Stimulated activated CD4-positive, alpha-beta T cell treated with anti-CD3 and anti-CD28 coated beads, Interleukin-4, amount 100 ng/mL, for 24 hours (primary cell): ENCODE measurements at regions not wholly inside any gene's neighbourhood (a gene's known extent, or its start where the extent isn't known, plus 50 kb on each side); places are given as distances from the start of the nearest gene placed in this dataset.
"Not testable (repeated sequence)": the region's sequence is repeated elsewhere in the genome, so short reads cannot be mapped to it uniquely, and the experiment has no call there.

Experiments
- DNase-seq: peaks from one replicate; pipeline ENCODE4 v3.0.0-alpha.2; 2020

GRCh38 chr3:181604267-181604666 is 107.5 kb upstream of the SOX2 start:
- no peak for DNase-seq

- DNase-seq = no peak
These were observed 115.6 kb upstream of the SOX2 start for GRCh38 chr3:181596126-181596525.

GRCh38 chr3:181590939-181591338 is 120.8 kb upstream of the SOX2 start:
- DNase-seq = not testable (repeated sequence)

- no peak for DNase-seq
These were observed 129.1 kb upstream of the SOX2 start for GRCh38 chr3:181582619-181583018.

- no peak for DNase-seq
These were observed 130.1 kb upstream of the SOX2 start for GRCh38 chr3:181581656-181582055.

GRCh38 chr3:181578743-181579142 is 133.0 kb upstream of the SOX2 start:
- no peak for DNase-seq

- DNase-seq = no peak
These were observed 139.3 kb upstream of the SOX2 start for GRCh38 chr3:181572432-181572831.

GRCh38 chr3:181570472-181570871 is 141.3 kb upstream of the SOX2 start:
- DNase-seq = no peak

- DNase-seq = no peak
These were observed 142.3 kb upstream of the SOX2 start for GRCh38 chr3:181569356-181569940.

- DNase-seq = no peak
These were observed 143.0 kb upstream of the SOX2 start for GRCh38 chr3:181568693-181569092.

GRCh38 chr3:181568248-181568647 is 143.5 kb upstream of the SOX2 start:
- no peak for DNase-seq

- DNase-seq = no peak
These were observed 144.2 kb upstream of the SOX2 start for GRCh38 chr3:181567311-181568075.

GRCh38 chr3:181565416-181565815 is 146.3 kb upstream of the SOX2 start:
- DNase-seq = no peak

- DNase-seq = no peak
These were observed 147.5 kb upstream of the SOX2 start for GRCh38 chr3:181564222-181564621.

- DNase-seq = no peak
These were observed 150.3 kb upstream of the SOX2 start for GRCh38 chr3:181561139-181562031.

GRCh38 chr3:181558870-181559269 is 152.9 kb upstream of the SOX2 start:
- DNase-seq = no peak

GRCh38 chr3:181555681-181556080 is 156.0 kb upstream of the SOX2 start:
- DNase-seq = no peak

GRCh38 chr3:181554233-181554765 is 157.4 kb upstream of the SOX2 start:
- no peak for DNase-seq

GRCh38 chr3:181549266-181549665 is 162.5 kb upstream of the SOX2 start:
- DNase-seq = no peak

GRCh38 chr3:181541414-181541813 is 170.3 kb upstream of the SOX2 start:
- DNase-seq = no peak

GRCh38 chr3:181534781-181535221 is 176.9 kb upstream of the SOX2 start:
- DNase-seq = no peak

GRCh38 chr3:181533811-181534210 is 177.9 kb upstream of the SOX2 start:
- no peak for DNase-seq

GRCh38 chr3:181530584-181530983 is 181.1 kb upstream of the SOX2 start:
- no peak for DNase-seq
